ENCODE measurements at regions not wholly inside any gene's neighbourhood (a gene's known extent, or its start where the extent isn't known, plus 50 kb on each side); places are given as distances from the start of the nearest gene placed in this dataset.

DNA sequence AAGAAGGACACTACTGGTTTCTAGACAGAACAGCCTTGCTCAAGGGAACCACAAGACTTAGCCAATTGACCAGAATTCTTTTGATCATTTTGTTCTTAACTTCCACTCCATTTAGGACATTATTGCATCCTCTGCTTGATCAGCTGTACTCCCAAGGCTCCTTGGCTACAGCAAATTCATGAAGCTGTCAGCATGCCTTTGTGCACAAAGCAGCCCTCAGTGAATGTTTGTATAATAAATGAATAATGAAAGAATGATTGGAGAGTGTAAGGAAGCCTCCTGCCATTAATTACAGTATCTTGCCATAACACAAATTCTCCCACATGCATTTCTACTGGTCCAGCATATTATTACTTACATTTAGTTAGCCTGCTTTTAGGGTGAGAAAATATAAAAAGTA, 449.6 kb downstream of the SLCO4C1 start:
- Histone ChIP-seq H3K9me3 (no peaks in the 10 kb centered on the region), H3K9ac (no peak overlapping the region), H3K79me2 (ENCODE audit: insufficient read depth) (no peaks in the 10 kb centered on the region), H3F3A (replicated peaks; ENCODE audit: insufficient read depth) (no peaks in the 10 kb centered on the region), H3K4me1 (ENCODE audit: control insufficient read depth in 1 of 2, insufficient read depth in 2 of 2, low read depth in 1 of 2, low read length in 1 of 2) (no peaks in the 10 kb centered on the region), H4K20me1 (ENCODE audit: insufficient read depth) (no peaks in the 10 kb centered on the region), H3K27ac (ENCODE audit: low read depth in 2 of 2, low read length in 1 of 2) (no peak overlapping the region), H3K9me2 (no peaks in the 10 kb centered on the region), H3K27me3 (ENCODE audit: insufficient read depth) (no peaks in the 10 kb centered on the region), H3K4me3 (ENCODE audit: low read depth in 2 of 2, low read length in 1 of 2) (no peak overlapping the region), H3K36me3 (replicated peaks in 1 of 2; ENCODE audit: control insufficient read depth in 1 of 2, insufficient read depth in 2 of 2, low read length in 1 of 2) (no peaks in the 10 kb centered on the region), H3K4me2 (no peak overlapping the region), H2AFZ (ENCODE audit: low read depth) (no peak overlapping the region)
- DNase-seq, result no peak
- POLR2A ChIA-PET, result no interaction called here
- CTCF ChIA-PET, result no interaction called here
- TF ChIP-seq CTCF (IDR thresholded peaks at IDR 0.05), result no peak
- no peak for TF ChIP-seq RXRA (IDR thresholded peaks at IDR 0.05; ENCODE audit: borderline replicate concordance, low read depth)
- TF ChIP-seq CHD2 (IDR thresholded peaks at IDR 0.05; ENCODE audit: low read length, partially characterized antibody), result no peak
- TF ChIP-seq, protein P1, sequence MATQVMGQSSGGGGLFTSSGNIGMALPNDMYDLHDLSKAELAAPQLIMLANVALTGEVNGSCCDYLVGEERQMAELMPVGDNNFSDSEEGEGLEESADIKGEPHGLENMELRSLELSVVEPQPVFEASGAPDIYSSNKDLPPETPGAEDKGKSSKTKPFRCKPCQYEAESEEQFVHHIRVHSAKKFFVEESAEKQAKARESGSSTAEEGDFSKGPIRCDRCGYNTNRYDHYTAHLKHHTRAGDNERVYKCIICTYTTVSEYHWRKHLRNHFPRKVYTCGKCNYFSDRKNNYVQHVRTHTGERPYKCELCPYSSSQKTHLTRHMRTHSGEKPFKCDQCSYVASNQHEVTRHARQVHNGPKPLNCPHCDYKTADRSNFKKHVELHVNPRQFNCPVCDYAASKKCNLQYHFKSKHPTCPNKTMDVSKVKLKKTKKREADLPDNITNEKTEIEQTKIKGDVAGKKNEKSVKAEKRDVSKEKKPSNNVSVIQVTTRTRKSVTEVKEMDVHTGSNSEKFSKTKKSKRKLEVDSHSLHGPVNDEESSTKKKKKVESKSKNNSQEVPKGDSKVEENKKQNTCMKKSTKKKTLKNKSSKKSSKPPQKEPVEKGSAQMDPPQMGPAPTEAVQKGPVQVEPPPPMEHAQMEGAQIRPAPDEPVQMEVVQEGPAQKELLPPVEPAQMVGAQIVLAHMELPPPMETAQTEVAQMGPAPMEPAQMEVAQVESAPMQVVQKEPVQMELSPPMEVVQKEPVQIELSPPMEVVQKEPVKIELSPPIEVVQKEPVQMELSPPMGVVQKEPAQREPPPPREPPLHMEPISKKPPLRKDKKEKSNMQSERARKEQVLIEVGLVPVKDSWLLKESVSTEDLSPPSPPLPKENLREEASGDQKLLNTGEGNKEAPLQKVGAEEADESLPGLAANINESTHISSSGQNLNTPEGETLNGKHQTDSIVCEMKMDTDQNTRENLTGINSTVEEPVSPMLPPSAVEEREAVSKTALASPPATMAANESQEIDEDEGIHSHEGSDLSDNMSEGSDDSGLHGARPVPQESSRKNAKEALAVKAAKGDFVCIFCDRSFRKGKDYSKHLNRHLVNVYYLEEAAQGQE (IDR thresholded peaks at IDR 0.05; ENCODE audit: low read depth, low read length), result no peak
- TF ChIP-seq POLR2AphosphoS5 (IDR thresholded peaks at IDR 0.05; ENCODE audit: low read depth, low read length), result no peak
- no peak for TF ChIP-seq GATA2 (CRISPR knock-in tag; IDR thresholded peaks at IDR 0.05)
- no peak for TF ChIP-seq TAF1 (IDR thresholded peaks at IDR 0.05; ENCODE audit: borderline replicate concordance, low read depth, low read length)
- TF ChIP-seq MAX (IDR thresholded peaks at IDR 0.05; ENCODE audit: low read depth), result no peak
- no peak for TF ChIP-seq FOXJ3 (CRISPR knock-in tag; IDR thresholded peaks at IDR 0.05)
- no peak for TF ChIP-seq RAD21 (IDR thresholded peaks at IDR 0.05; ENCODE audit: low read length)
- no peak for TF ChIP-seq GABPA (IDR thresholded peaks at IDR 0.05; ENCODE audit: low read depth)
- TF ChIP-seq RCOR1 (IDR thresholded peaks at IDR 0.05; ENCODE audit: low read length), result no peak
- no peak for TF ChIP-seq MEF2A (IDR thresholded peaks at IDR 0.05; ENCODE audit: borderline replicate concordance, low read depth)
- TF ChIP-seq TCF12 (IDR thresholded peaks at IDR 0.05), result no peak
- TF ChIP-seq JUND (IDR thresholded peaks at IDR 0.05), result no peak
- TF ChIP-seq SIN3A (IDR thresholded peaks at IDR 0.05; ENCODE audit: borderline replicate concordance, low read depth, low read length), result no peak
- no peak for TF ChIP-seq FOSL2 (IDR thresholded peaks at IDR 0.05; ENCODE audit: borderline replicate concordance, low read depth)
- no peak for TF ChIP-seq NFIC (IDR thresholded peaks at IDR 0.05; ENCODE audit: borderline replicate concordance)
- TF ChIP-seq RFX5 (IDR thresholded peaks at IDR 0.05; ENCODE audit: low read length), result no peak

Data from SK-N-SH (cell line).